HG03571 (cell line): ENCODE measurements at regions not wholly inside any gene's neighbourhood (a gene's known extent, or its start where the extent isn't known, plus 50 kb on each side); places are given as distances from the start of the nearest gene placed in this dataset.

ENCODE experiments used
- ATAC-seq: cut with Tn5 transposase; IDR thresholded peaks from one replicate; pipeline ENCODE4 v1.9.1; 2021; ENCODE audit not compliant: unreplicated experiment

GRCh38 chr2:215517391-215517790, 81.5 kb upstream of the FN1 start:
- no peak for ATAC-seq

DNA sequence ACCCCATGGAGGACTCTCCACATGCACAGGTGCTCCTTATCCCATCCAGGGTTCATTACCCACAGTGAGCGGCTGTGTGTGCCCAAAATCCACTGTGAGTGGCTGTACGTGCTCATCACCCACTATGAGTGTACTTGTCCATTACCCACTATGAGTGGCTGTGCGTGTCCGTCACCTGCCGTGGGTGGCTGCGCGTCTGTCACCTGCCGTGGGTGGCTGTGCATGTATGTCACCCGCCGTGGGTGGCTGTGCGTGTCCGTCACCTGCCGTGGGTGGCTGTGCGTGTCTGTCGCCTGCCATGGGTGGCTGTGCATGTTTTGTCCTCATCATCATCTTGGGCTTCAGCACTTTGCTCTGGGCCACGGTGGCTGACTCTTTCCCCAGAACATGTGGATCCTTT, 78.6 kb upstream of the FN1 start:
- ATAC-seq: no peak

DNA sequence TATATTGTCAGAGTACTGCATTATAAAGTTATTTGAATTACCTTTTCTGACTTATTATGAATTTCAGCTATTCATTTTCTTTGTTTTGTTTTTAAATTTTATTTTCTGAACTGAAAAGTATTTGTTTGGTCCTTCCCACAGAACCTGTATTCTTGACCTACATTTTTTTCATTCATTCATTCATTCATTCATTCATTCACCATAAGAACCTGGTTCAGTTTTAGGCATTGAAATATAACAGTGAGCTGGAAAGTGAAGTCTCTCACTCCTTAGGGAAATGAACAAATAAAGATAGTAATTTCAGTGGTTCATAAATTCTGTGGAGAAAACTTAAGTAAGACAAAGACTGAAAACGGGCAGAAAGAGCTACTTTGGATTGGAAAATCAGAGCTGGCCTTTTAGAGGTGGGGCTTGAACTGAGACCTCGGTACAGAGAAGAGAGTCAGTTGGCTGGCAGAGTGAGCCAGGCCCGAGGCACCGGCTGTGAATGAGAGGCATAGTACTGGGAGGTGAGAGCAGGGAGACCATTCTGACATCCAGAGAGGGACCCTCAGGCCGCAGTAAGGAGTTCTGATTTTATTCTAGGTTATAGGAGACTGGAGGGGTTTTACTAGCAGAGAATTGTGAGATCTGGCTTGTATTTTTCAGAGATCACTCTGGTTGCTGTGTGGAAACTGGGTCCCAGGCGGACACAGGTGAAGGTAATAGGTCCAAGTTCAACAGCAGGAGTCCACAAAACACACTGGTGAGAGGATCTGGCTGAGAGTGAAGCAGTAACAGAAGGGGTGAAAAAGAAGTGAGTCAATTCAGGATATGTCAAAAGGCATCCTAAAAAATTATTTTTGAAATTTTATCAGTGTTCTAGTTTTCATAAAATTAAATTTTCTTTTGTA, 75.8 kb upstream of the FN1 start:
- no peak for ATAC-seq

GRCh38 chr2:215507836-215508235, 72.0 kb upstream of the FN1 start:
- no peak for ATAC-seq

DNA sequence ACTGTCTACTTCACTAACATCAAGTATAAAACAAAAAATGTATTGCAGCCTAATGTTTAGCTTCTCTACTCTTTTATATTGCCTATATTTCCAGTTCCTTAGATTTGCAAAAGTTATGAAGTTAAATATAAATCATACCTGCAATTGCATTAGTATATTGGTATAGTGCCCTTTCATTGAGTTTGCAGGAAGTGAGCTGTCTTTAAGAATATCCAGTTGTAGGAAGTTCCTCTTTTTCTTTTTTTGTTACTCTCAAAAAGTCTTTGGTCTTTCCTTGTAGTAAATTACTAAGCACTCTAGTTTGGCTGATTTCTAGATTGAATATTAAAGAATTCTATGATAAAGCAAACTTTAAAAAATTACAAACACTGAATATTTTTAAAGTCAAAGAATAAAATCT, 71.3 kb upstream of the FN1 start:
- no peak for ATAC-seq

DNA sequence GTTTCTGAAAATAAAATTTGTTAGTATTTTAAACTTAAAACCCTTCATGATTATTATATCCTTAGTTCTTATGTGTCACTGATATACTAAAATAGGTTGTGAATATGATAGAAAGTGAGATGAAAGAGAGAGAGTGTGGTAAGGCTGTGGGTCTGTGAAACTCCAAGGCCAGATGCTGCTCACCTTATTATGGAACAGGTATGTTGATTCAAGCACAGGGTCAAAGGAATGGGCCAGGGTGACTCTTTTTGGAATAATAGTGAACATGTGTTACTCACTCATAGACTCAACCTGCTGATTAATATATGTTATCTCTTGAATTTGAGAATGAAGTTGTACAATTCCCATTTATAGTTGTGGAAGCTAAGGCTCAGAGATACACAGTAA, 70.7 kb upstream of the FN1 start:
- no peak for ATAC-seq

- ATAC-seq: no peak
Measured at GRCh38 chr2:215505044-215505786, 69.3 kb upstream of the FN1 start.

DNA sequence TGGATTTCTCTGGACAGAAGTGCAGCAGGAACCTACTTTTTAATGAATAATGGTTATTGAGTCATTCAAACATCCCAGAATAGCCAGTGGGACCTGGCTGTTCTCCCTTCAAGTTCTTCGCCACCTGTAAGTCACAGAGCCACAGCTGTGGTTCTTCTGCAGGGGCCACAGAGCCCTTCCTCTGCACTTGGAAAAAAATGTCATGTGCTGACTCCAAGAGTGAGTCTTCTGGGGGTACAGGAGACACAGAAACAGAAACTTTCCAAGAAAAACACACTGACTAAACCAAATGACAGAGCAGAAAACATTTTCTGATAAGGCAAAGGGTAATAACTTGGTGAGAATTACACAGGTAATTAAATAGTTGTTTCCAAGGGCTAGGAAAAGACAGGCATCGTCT, 68.7 kb upstream of the FN1 start:
- ATAC-seq: no peak

- ATAC-seq: no peak
Measured at GRCh38 chr2:215503381-215503780, 67.5 kb upstream of the FN1 start.

GRCh38 chr2:215500466-215500865, 64.6 kb upstream of the FN1 start:
- no peak for ATAC-seq

GRCh38 chr2:215499331-215499730, 63.5 kb upstream of the FN1 start:
- ATAC-seq: no peak

DNA sequence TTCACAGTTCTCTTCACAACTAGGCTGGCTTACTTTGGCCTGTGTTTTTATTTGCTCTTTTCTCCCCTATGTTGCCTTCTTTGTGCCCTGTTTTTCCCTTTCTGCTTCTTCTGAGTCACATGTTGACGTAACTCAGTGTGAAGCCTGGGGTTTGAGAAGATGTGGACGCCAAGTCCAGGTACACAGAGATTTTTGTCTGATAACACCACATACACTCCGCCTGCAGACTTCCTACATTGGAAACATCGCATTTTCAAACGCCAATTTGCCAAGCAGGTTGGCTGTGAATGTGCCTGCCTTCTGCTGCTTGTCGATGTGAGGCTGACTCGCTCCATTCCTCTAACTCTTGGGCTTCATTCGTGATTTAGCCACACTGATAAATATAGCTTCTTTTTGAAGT, 62.6 kb upstream of the FN1 start:
- no peak for ATAC-seq

DNA sequence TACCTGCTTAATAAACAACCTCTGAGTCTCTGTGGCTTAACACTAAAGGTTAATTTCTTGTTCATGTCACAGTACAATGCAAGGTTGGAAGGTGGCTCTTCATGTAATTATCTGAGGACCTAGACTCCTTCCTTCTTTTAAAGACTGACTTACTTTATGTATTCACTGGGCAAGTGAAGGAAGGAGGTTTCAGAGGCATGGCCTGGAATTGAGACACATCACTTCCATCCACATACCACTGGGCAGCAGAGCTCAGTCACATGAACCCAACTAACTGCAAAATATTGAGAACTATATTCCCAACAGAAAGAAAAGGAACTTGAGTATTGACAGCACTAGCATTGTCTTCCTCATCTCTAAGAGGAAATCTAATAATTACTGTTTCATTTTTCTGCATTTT, 57.5 kb upstream of the FN1 start:
- no peak for ATAC-seq

- ATAC-seq: no peak
Measured at GRCh38 chr2:215489288-215489848, 53.5 kb upstream of the FN1 start.

DNA sequence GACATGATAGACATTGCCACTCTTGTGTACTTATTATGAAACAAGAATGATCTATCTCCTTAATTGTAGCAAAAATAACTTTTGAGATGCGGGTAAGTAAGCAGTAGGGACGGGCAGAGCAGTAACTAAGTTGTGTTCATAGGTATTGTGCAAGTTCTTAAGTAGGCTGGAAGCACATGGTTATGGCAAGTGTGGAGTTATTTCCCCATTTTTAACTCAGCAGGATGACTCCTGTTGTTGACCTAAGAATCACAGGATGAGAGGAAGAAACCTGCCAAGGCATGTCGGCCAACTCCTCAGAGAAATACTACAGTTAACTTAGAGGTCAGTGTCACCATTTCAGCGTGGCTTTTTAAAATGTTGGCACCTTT, 51.1 kb upstream of the FN1 start:
- no peak for ATAC-seq

GRCh38 chr2:215486291-215487001, 50.6 kb upstream of the FN1 start:
- no peak for ATAC-seq
